H1 (cell line): ENCODE measurements at regions not wholly inside any gene's neighbourhood (a gene's known extent, or its start where the extent isn't known, plus 50 kb on each side); places are given as distances from the start of the nearest gene placed in this dataset.

Experiments used
- BACH1 ChIP-seq: IDR thresholded peaks from 2 replicates; pipeline ENCODE4 v1.6.1; 2012; ENCODE audit warnings: low read length, improper control_type of control experiment
- BRCA1 ChIP-seq: IDR thresholded peaks from 2 replicates; pipeline ENCODE4 v1.6.1; 2012; ENCODE audit warnings: low read depth, low read length, improper control_type of control experiment
- CREB1 ChIP-seq: IDR thresholded peaks from 2 replicates; pipeline ENCODE4 v1.6.1; 2012; ENCODE audit warnings: inconsistent platforms
- CTBP2 ChIP-seq: IDR thresholded peaks from 2 replicates; pipeline ENCODE4 v1.7.0; 2011; ENCODE audit warnings: borderline replicate concordance, mild to moderate bottlenecking, moderate library complexity, mixed read lengths, low read length; ENCODE audit not compliant: insufficient read depth, insufficient read length
- JUND ChIP-seq: IDR thresholded peaks from 2 replicates; pipeline ENCODE4 v1.6.1; 2011; ENCODE audit warnings: mild to moderate bottlenecking, improper control_type of control experiment, low read length
- RAD21 ChIP-seq, 2 experiments: IDR thresholded peaks in 1 of 2; conservative IDR thresholded peaks in 1 of 2; 2 replicates each; pipeline ENCODE4 v1.6.1; 2011; ENCODE audit warnings: low read depth in 2 of 2, low read length in 2 of 2, improper control_type of control experiment in 1 of 2, inconsistent platforms in 1 of 2, mild to moderate bottlenecking in 1 of 2, moderate library complexity in 1 of 2
- SIN3A ChIP-seq, 2 experiments: IDR thresholded peaks in 1 of 2; conservative IDR thresholded peaks in 1 of 2; 2 replicates each; pipeline ENCODE4 v1.6.1; 2011 to 2012; ENCODE audit warnings: low read length in 2 of 2, improper control_type of control experiment in 1 of 2, low read depth in 1 of 2, mild to moderate bottlenecking in 1 of 2
- SRF ChIP-seq: IDR thresholded peaks from 2 replicates; pipeline ENCODE4 v1.6.1; 2011; ENCODE audit warnings: mild to moderate bottlenecking, low read depth, low read length, moderate library complexity
- TF ChIP-seq, protein P1 (sequence below): fragments of 300-600 bp; sonication (generic); IDR thresholded peaks from 2 replicates; pipeline ENCODE4 v1.7.1; 2012; ENCODE audit warnings: low read length, moderate library complexity, mild to moderate bottlenecking, inconsistent platforms; ENCODE audit not compliant: insufficient replicate concordance

DNA sequence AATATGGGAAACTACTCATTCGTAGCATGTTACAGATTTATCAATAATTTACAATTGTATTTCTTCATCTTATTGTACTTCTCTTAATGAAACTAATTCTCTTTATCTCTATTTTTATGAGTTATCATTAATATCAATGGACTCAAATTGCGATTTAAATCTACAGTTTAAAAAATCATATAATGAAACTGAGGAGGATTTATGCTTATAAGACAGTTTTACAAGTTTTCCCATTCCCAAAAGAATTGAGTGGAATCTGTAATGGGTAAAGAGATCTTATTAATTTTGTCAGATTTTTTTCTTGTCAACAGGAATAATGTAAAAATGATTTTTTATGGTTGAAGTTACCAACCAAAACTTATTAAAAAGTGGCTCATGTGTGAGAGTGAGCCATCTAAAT, 468.0 kb downstream of the METTL4 start (continued):
- TF ChIP-seq, protein P1, sequence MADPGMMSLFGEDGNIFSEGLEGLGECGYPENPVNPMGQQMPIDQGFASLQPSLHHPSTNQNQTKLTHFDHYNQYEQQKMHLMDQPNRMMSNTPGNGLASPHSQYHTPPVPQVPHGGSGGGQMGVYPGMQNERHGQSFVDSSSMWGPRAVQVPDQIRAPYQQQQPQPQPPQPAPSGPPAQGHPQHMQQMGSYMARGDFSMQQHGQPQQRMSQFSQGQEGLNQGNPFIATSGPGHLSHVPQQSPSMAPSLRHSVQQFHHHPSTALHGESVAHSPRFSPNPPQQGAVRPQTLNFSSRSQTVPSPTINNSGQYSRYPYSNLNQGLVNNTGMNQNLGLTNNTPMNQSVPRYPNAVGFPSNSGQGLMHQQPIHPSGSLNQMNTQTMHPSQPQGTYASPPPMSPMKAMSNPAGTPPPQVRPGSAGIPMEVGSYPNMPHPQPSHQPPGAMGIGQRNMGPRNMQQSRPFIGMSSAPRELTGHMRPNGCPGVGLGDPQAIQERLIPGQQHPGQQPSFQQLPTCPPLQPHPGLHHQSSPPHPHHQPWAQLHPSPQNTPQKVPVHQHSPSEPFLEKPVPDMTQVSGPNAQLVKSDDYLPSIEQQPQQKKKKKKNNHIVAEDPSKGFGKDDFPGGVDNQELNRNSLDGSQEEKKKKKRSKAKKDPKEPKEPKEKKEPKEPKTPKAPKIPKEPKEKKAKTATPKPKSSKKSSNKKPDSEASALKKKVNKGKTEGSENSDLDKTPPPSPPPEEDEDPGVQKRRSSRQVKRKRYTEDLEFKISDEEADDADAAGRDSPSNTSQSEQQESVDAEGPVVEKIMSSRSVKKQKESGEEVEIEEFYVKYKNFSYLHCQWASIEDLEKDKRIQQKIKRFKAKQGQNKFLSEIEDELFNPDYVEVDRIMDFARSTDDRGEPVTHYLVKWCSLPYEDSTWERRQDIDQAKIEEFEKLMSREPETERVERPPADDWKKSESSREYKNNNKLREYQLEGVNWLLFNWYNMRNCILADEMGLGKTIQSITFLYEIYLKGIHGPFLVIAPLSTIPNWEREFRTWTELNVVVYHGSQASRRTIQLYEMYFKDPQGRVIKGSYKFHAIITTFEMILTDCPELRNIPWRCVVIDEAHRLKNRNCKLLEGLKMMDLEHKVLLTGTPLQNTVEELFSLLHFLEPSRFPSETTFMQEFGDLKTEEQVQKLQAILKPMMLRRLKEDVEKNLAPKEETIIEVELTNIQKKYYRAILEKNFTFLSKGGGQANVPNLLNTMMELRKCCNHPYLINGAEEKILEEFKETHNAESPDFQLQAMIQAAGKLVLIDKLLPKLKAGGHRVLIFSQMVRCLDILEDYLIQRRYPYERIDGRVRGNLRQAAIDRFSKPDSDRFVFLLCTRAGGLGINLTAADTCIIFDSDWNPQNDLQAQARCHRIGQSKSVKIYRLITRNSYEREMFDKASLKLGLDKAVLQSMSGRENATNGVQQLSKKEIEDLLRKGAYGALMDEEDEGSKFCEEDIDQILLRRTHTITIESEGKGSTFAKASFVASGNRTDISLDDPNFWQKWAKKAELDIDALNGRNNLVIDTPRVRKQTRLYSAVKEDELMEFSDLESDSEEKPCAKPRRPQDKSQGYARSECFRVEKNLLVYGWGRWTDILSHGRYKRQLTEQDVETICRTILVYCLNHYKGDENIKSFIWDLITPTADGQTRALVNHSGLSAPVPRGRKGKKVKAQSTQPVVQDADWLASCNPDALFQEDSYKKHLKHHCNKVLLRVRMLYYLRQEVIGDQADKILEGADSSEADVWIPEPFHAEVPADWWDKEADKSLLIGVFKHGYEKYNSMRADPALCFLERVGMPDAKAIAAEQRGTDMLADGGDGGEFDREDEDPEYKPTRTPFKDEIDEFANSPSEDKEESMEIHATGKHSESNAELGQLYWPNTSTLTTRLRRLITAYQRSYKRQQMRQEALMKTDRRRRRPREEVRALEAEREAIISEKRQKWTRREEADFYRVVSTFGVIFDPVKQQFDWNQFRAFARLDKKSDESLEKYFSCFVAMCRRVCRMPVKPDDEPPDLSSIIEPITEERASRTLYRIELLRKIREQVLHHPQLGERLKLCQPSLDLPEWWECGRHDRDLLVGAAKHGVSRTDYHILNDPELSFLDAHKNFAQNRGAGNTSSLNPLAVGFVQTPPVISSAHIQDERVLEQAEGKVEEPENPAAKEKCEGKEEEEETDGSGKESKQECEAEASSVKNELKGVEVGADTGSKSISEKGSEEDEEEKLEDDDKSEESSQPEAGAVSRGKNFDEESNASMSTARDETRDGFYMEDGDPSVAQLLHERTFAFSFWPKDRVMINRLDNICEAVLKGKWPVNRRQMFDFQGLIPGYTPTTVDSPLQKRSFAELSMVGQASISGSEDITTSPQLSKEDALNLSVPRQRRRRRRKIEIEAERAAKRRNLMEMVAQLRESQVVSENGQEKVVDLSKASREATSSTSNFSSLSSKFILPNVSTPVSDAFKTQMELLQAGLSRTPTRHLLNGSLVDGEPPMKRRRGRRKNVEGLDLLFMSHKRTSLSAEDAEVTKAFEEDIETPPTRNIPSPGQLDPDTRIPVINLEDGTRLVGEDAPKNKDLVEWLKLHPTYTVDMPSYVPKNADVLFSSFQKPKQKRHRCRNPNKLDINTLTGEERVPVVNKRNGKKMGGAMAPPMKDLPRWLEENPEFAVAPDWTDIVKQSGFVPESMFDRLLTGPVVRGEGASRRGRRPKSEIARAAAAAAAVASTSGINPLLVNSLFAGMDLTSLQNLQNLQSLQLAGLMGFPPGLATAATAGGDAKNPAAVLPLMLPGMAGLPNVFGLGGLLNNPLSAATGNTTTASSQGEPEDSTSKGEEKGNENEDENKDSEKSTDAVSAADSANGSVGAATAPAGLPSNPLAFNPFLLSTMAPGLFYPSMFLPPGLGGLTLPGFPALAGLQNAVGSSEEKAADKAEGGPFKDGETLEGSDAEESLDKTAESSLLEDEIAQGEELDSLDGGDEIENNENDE, result no peak
- TF ChIP-seq CREB1, result no peak
- TF ChIP-seq SRF, result no peak
- no peak for TF ChIP-seq RAD21 (IDR thresholded peaks at IDR 0.05 in 1 of 2, conservative IDR thresholded peaks at IDR 0.05 in 1 of 2; ENCODE audit: low read depth in 2 of 2, low read length in 2 of 2)
- no peak for TF ChIP-seq BRCA1
- no peak for TF ChIP-seq BACH1
- no peak for TF ChIP-seq CTBP2
- no peak for TF ChIP-seq JUND
- TF ChIP-seq SIN3A (conservative IDR thresholded peaks at IDR 0.05 in 1 of 2, IDR thresholded peaks at IDR 0.05 in 1 of 2; ENCODE audit: low read depth in 1 of 2, low read length in 2 of 2), result no peak
